ENCODE measurements at regions not wholly inside any gene's neighbourhood (a gene's known extent, or its start where the extent isn't known, plus 50 kb on each side); places are given as distances from the start of the nearest gene placed in this dataset.

- WGBS (ENCODE audit: low lambda C conversion rate, missing lambda C conversion rate), result 93% methylated on average over 2 of the region's 2 CpGs
- Histone ChIP-seq H3K27ac (no peak overlapping the region), H3K9me3 (ENCODE audit: low read depth) (no peaks in the 10 kb centered on the region), H2AFZ (no peak overlapping the region), H3K27me3 (no peaks in the 10 kb centered on the region), H4K20me1 (ENCODE audit: insufficient read depth, poor library complexity, severe bottlenecking) (no peaks in the 10 kb centered on the region), H3K9me2 (replicated peaks; ENCODE audit: insufficient read depth) (no peaks in the 10 kb centered on the region), H3K36me3 (replicated peaks; ENCODE audit: insufficient read depth, low read depth) (no peaks in the 10 kb centered on the region), H3K79me2 (no peaks in the 10 kb centered on the region), H3K4me2 (no peak overlapping the region), H3K4me1 (ENCODE audit: insufficient read depth) (no peaks in the 10 kb centered on the region), H3K4me3 (no peak overlapping the region)
- TF ChIP-seq CTCF (IDR thresholded peaks at IDR 0.05; ENCODE audit: poor library complexity) (no peak), EZH2 (IDR thresholded peaks at IDR 0.05; ENCODE audit: borderline replicate concordance) (no peak), EZH2phosphoT487 (IDR thresholded peaks at IDR 0.05; ENCODE audit: low read depth, severe bottlenecking, unreplicated experiment) (no peak)
- DNase-seq (ENCODE audit: low spot score), result no peak
These were observed 1017.0 kb upstream of the TENM4 start for GRCh38 chr11:80457823-80458222.

GRCh38 chr11:80455818-80456217 is 1015.0 kb upstream of the TENM4 start:
- 58% methylated on average over 1 of the region's 1 CpG for WGBS (ENCODE audit: low lambda C conversion rate, missing lambda C conversion rate)
- DNase-seq (ENCODE audit: low spot score), result no peak
- H3K79me2 ChIP-seq, result no peaks in the 10 kb centered on the region
- no peaks in the 10 kb centered on the region for H4K20me1 ChIP-seq (ENCODE audit: insufficient read depth, poor library complexity, severe bottlenecking)
- H2AFZ ChIP-seq, result no peak overlapping the region
- H3K36me3 ChIP-seq (replicated peaks; ENCODE audit: insufficient read depth, low read depth), result no peaks in the 10 kb centered on the region
- H3K9me3 ChIP-seq (ENCODE audit: low read depth), result no peaks in the 10 kb centered on the region
- no peaks in the 10 kb centered on the region for H3K27me3 ChIP-seq
- no peaks in the 10 kb centered on the region for H3K9me2 ChIP-seq (replicated peaks; ENCODE audit: insufficient read depth)
- no peak overlapping the region for H3K4me3 ChIP-seq
- H3K4me1 ChIP-seq (ENCODE audit: insufficient read depth), result no peaks in the 10 kb centered on the region
- H3K4me2 ChIP-seq, result no peak overlapping the region
- no peak overlapping the region for H3K27ac ChIP-seq
- TF ChIP-seq EZH2 (IDR thresholded peaks at IDR 0.05; ENCODE audit: borderline replicate concordance) (no peak), CTCF (IDR thresholded peaks at IDR 0.05; ENCODE audit: poor library complexity) (no peak), EZH2phosphoT487 (IDR thresholded peaks at IDR 0.05; ENCODE audit: low read depth, severe bottlenecking, unreplicated experiment) (no peak)

- H3K4me1 ChIP-seq (ENCODE audit: insufficient read depth), result no peaks in the 10 kb centered on the region
- no peaks in the 10 kb centered on the region for H3K9me3 ChIP-seq (ENCODE audit: low read depth)
- H2AFZ ChIP-seq, result no peak overlapping the region
- H3K27ac ChIP-seq, result no peak overlapping the region
- H3K4me3 ChIP-seq, result no peak overlapping the region
- no peaks in the 10 kb centered on the region for H3K9me2 ChIP-seq (replicated peaks; ENCODE audit: insufficient read depth)
- no peaks in the 10 kb centered on the region for H3K36me3 ChIP-seq (replicated peaks; ENCODE audit: insufficient read depth, low read depth)
- no peaks in the 10 kb centered on the region for H3K79me2 ChIP-seq
- no peak for TF ChIP-seq EZH2 (IDR thresholded peaks at IDR 0.05; ENCODE audit: borderline replicate concordance)
- no peak for TF ChIP-seq CTCF (IDR thresholded peaks at IDR 0.05; ENCODE audit: poor library complexity)
- TF ChIP-seq EZH2phosphoT487 (IDR thresholded peaks at IDR 0.05; ENCODE audit: low read depth, severe bottlenecking, unreplicated experiment), result no peak
- H3K27me3 ChIP-seq, result no peaks in the 10 kb centered on the region
- 84% methylated on average over 5 of the region's 5 CpGs for WGBS (ENCODE audit: low lambda C conversion rate, missing lambda C conversion rate)
- no peaks in the 10 kb centered on the region for H4K20me1 ChIP-seq (ENCODE audit: insufficient read depth, poor library complexity, severe bottlenecking)
- H3K4me2 ChIP-seq, result no peak overlapping the region
- DNase-seq (ENCODE audit: low spot score), result no peak
These were observed 1010.3 kb upstream of the TENM4 start for GRCh38 chr11:80451105-80451504.

GRCh38 chr11:80448709-80449108 is 1007.9 kb upstream of the TENM4 start:
- no peaks in the 10 kb centered on the region for H3K36me3 ChIP-seq (replicated peaks; ENCODE audit: insufficient read depth, low read depth)
- no peaks in the 10 kb centered on the region for H3K9me2 ChIP-seq (replicated peaks; ENCODE audit: insufficient read depth)
- no peaks in the 10 kb centered on the region for H3K4me1 ChIP-seq (ENCODE audit: insufficient read depth)
- H3K27me3 ChIP-seq, result no peaks in the 10 kb centered on the region
- TF ChIP-seq EZH2phosphoT487 (IDR thresholded peaks at IDR 0.05; ENCODE audit: low read depth, severe bottlenecking, unreplicated experiment), result no peak
- TF ChIP-seq EZH2 (IDR thresholded peaks at IDR 0.05; ENCODE audit: borderline replicate concordance), result no peak
- TF ChIP-seq CTCF (IDR thresholded peaks at IDR 0.05; ENCODE audit: poor library complexity), result no peak
- WGBS (ENCODE audit: low lambda C conversion rate, missing lambda C conversion rate), result 76% methylated on average over 2 of the region's 2 CpGs
- H3K4me2 ChIP-seq, result no peak overlapping the region
- no peaks in the 10 kb centered on the region for H4K20me1 ChIP-seq (ENCODE audit: insufficient read depth, poor library complexity, severe bottlenecking)
- no peaks in the 10 kb centered on the region for H3K79me2 ChIP-seq
- DNase-seq (ENCODE audit: low spot score), result no peak
- H3K27ac ChIP-seq, result no peak overlapping the region
- H2AFZ ChIP-seq, result no peak overlapping the region
- no peak overlapping the region for H3K4me3 ChIP-seq
- no peaks in the 10 kb centered on the region for H3K9me3 ChIP-seq (ENCODE audit: low read depth)
